ENCODE measurements at regions not wholly inside any gene's neighbourhood (a gene's known extent, or its start where the extent isn't known, plus 50 kb on each side); places are given as distances from the start of the nearest gene placed in this dataset.
"Not testable (repeated sequence)": the region's sequence is repeated elsewhere in the genome, so short reads cannot be mapped to it uniquely, and the experiment has no call there.

DNA sequence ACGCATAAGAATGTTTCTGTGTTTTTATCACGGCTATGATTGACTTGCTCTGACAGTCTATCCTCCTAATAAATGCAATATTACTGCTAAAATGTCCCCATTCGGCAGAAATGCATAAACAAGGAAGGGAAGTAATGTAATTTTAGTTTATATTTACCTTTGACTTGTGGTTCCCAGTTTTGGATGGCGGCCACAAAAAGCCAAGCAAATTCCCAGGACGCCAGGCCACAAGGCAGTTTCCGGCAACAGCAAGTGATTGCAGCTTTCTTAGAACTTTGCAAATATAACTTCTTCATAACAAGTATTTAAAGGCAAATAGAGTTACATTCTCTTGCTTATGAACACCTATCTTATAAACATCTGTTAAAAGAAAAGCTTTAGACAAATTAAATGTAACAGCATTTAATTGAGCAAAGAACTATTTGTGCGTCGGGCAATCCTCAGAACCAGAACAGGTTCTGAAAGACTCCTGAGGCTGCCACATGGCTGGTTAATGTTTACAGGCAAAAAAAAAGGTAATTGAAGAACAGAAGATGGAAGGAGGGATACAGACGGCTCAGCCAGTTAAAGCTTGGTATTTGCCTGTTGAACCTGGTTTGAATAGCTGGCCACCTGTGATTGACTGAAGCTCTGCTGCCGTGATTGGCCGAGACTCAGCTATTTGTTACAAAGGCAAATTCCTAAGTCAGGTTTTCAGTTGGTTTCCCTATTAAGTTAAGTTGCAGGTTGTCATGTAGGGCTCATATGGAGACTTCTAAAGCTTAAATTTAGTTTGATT lies 80.8 kb downstream of the C21orf91 start:
- DNase-seq = no peak

DNA sequence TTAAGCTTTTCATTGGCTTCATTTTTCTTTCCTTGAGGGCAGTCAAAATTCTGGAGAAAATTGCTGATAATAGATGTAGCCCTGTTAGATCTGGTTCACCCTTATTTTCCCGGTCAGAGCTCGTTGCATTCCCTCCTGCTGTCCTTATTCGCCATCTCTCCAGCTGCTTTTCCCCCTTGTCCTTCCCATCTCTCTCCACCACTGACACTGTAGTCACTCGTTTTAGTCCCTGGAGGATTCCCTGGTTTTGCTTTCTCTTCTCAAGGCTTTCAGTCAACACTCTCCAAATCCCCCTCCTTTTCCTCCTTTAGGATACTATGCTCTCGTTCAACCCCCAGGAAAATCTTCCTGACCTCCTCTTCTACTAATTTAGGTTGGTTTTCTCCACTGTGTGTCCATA lies 83.1 kb downstream of the C21orf91 start:
- DNase-seq = no peak

DNA sequence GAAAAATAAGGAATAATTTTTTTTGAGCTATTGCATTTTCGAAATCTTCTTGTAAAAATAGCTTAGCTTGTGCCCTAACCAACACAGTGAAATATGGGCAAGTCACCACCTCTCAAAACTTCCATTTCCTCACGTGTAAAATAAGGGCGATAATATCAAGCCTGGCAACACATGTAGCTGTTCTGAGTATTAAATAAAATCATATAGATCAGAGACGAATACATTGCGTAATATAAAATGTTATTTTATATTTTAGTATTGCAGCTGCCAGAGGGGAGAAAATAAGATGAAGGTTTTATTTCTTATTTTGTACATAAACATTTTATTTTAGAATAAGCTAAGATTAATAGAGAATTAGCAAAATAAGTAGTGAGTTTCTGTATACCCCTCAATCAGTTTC lies 85.9 kb downstream of the C21orf91 start:
- no peak for DNase-seq

DNA sequence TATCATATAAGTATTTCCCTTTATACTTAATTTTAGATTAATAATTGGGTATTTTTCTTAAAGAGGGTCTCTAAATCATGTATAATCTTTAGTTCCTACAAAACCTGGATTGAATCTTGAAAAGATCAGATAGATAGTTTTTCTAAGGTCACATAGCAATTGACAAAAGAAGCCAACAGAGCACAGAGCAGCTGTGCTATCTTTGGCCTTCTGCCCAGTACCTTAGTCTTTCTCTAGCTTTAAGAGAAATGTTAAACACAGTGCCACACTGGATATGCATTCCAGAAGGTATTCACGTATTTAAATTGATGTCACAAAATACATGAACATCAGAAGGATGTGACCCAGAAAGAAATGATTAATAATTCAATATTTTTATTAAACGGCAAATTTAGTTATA lies 86.8 kb downstream of the C21orf91 start:
- no peak for DNase-seq

DNA sequence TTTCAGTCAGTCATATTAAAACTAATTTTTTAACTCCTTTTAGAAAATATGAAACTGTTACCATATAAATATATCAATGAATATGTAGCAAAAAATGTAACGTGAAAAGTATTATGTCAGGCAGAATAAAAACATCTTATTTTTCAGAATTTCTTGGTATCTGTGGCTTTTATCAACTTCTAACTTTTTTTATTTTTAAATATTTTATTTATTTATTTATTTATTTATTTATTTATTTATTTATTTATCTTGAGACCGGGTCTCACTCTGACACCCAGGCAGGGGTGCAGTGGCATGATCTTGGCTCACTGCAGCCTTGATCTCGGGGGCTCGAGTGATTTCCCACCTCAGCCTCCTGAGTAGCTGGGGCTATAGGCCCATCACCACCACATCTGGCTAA lies 87.6 kb downstream of the C21orf91 start:
- no peak for DNase-seq

DNA sequence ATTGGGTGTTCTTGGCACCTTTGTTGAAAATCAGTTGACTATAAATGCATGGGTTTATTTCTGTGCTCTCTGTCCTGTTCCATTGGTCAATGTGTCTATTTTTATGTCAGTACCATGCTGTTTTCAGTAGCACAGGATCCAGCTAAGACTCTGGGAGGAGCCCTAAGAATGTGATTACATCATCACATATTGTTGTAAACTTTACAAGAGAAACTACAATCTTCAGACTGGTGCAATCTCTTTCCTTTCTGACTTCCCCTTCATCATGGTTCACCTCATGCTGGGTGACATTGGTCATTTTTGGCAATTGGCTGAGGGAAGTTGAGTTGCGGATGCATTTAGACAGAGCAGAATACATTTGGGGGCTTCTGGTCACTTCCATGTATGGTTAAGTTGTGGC lies 88.4 kb downstream of the C21orf91 start:
- no peak for DNase-seq

DNA sequence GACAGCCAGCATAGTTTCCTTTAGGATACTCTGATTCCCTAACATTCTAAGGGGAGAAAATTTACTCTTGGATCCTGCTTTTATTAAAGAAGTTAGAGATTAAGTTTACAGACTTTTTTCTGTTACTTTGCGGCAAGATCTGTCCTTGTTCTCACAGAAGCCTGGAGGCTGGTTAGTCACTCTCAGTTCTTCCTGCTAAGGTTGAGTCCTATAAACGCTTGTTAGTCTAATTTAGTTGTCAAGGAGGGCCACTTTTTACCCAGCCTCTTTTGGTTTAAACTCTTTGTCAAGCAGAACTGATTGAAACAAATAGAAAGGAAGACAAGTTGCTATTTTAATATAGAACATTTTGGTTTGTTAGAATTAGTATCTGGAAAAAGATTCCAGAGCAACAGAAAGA lies 89.7 kb downstream of the C21orf91 start:
- DNase-seq = no peak

DNA sequence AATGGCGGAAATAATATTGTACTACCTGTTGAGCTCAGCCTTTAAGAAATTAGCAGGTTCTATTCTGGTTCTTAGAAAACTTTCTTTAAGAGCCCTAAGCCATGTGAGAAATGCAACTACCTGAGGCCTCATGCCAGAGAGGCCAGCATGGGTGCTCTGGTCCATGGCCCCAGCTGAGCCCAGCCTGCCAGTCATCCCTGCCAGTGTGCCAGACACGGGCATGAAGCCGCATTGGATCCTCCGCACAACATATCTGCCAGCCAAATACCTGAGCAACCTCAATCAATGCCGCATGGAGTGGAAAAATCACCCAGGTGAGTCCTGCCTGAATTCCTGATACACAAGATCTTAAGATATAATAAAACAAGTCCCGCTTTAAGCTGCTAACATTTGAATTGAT lies 91.8 kb downstream of the C21orf91 start:
- no peak for DNase-seq

DNA sequence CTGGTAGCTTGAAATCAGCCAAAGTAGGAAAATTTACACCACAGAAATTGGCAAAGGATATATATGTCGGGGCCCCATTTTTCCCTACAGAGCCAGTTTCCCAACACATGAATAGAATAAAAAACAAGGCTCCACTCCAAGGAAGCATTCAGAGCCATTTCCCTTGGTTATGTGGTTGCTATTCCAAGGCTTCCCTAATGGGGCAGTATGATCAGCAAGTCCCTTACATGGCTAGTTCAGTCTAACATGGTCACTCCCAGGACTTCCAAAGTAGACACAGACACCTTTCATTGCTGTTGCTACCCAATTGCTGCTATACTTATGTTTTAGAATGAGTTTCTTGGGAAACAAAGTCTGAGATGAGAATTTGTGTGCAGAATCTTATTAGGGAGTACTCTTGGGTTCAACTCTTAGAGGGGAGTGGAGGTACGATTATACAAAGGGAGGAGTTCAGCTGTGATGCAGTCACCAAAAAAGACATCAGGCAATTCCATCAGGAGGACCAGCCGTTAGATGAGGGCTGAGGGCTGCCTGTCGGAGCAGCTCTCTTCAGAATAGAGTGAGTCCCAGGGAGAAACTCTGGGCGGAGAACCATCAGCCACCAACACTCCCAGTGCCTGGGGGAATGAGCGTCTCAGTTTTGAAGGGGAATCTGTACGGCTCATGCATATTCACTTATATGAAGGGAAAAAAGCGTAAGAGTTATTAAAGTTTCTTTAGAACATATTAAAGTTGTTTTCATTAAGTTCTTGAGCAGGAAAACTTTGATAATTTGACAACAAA lies 92.9 kb downstream of the C21orf91 start:
- peak; percentile 19 for DNase-seq

DNA sequence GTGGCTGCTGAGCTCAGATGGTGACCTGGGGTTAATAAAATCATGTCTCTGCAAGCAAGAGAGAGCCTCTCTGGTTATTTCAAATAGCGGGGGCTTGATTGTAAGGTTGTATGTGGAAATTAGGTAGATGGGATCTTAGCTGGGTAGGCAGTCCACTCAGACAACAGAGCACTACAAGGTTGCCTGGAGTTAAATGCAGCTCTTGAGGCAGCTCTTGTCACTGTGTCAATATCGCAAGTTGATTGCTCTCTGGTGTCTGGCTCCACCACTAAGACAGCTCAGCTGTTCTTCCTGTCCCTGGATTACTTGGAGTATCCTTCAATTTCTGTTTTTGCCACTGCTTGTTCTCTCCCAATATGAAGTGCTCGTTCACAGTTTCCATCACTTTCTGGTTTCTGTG lies 93.8 kb downstream of the C21orf91 start:
- no peak for DNase-seq

DNA sequence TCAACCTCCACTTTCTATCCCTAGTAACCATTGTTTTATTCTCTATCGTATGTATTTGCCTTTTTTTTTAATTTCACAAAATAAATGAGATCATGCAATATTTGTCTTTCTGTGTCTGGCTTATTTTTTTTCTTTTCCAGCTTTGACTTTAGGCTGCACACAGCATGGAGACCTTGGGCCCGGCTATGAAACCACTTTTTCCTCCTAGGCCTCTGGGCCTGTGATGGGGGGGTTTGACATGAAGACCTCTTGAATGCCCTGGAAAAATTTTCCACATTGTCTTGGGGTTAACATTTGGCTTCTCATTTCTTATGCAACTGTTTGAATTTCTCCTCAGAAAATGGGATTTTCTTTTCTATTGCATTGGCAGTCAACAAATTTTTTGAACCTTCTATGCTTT lies 100.2 kb upstream of the BTG3 start:
- no peak for DNase-seq

DNA sequence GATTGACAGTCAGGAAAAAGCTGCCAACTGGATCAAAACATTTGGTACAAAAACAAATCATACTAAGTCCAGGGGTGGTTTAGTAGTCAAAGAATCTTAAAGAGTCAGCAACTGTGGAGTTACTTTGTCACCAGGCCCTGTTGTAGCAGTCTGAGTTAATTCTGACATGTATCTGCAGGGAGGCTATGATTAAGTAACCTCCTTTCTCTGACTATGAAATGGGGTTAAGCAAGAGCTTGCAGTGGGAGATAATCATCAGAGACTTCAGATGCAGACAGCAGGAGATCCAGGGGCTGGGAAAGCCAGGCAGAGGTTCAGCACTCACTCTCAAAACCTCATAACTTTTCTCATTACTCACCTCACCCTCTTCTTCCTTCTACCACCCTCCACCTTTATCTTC lies 99.2 kb upstream of the BTG3 start:
- DNase-seq = no peak

DNA sequence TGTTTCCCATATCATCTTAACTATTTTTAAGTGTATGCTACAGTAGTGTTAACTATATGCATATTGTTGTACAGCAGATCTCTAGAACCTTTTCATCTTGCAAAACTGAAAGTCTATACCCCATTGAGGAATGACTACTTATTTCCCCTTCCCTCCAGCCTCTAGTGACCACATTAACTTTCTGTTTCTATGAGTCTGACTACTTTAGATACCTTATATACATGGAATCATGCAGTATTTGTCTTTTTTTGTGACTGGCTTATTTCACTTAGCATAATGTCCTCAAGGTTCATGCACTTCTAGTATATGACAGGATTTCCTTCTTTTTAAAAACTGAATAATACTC lies 96.5 kb upstream of the BTG3 start:
- no peak for DNase-seq

DNA sequence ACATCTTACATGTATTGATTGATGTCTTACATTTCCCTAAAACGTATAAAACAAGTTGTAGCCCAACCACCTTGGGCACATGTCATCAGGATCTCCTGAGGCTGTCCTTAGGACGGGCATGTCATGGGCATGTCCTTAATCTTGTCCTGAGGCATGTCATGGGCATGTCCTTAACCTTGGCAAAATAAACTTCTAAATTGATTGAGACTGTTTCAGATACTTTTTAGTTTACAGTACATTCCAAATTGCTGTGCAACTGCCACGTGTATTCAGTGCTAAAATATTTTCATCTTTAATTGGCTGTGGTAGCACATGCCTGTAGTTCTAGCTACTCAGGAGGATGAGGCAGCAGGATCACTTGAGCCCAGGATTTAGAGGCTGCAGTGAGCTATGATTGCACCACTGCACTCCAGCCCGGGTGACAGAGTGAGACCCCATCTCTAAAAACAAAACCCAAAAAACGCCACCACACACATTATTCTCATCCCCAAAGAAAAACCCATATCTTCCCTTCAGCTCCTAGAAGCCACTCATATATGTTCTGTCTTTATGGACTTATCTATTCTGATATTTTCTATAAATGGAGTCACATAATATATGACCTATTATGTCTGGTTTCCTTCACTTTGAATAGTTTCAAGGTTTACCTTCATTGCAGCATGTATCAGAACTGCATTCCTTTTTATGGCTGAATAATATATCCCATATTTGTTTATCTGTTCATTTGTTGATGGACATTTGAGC lies 96.0 kb upstream of the BTG3 start:
- no peak for DNase-seq

DNA sequence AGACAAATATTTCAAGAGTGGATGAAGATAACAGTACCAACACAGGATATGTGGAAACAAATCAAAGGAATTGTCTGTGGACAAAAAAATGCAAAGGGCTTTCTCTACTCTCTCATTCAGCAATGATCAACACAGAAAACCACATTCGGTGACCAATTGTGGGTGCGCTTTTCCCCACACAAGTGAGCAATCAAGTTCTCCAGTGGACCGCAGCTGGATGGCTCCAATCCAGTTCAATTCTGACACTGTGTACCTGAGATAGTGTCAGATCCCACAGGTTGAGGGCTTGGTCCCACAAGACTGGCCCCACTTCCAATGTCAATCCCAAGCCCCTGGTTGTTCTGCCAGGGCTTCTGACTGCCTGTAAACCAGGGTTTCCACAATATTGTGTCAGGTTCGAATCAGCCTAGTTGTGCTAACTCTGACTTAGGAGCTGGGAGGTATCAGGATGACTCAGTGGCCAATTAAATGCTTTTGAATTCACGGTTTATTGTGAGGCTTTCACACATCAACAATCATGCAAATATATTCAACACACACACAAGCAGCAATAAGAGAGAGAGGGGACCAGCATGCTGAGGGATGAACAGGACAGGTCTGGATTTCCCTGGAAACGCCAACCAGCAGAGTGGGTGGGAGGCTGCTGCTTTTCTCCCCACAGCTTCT lies 87.0 kb upstream of the BTG3 start:
- DNase-seq = no peak

DNA sequence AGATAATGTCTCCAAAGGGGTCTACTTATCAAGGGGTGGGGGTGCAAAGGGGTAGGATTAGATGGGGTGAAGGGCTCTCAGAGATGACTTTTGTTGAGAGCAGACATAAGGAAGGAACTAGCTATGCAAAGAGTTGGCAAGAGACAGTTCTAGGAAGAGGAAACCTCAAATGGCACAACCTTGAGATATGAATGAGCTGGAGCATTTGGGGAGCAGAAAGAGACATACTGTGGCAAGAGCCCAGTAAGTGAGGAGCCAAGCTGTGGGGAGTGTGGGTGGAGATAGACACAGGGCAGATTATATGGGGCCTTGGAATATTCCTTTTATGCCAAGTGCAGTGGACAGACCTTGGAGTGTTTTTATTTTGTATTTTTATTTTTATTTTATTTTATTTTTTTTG lies 84.8 kb upstream of the BTG3 start:
- DNase-seq = no peak

DNA sequence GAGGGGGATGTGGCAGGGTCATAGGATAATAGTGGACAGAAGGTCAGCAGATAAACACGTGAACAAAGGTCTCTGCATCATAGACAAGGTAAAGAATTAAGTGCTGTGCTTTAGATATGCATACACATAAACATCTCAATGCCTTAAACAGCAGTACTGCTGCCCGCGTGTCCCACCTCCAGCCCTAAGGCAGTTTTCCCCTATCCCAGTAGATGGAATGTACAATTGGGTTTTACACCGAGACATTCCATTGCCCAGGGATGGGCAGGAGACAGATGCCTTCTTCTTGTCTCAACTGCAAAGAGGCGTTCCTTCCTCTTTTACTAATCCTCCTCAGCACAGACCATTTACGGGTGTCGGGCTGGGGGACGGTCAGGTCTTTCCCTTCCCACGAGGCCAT lies 81.7 kb upstream of the BTG3 start:
- DNase-seq = not testable (repeated sequence)

DNA sequence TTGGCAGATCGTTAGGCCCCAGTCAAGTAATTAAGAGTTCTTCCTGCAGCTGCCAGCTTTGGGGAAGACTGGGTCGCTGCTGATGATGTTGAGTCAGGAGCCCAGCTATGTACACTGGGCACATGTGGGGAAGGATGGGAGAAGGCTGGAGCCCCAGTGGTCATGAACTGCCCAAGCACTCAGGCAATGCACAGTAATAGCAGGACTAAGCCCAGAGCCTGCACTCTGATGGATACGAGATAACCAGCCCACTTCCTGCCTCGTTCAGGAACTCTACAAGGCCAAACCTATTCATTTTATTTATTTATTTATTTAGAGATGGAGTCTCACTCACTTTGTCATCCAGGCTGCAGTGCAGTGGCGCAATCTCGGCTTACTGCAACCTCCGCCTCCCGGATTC lies 81.1 kb upstream of the BTG3 start:
- no peak for DNase-seq

DNA sequence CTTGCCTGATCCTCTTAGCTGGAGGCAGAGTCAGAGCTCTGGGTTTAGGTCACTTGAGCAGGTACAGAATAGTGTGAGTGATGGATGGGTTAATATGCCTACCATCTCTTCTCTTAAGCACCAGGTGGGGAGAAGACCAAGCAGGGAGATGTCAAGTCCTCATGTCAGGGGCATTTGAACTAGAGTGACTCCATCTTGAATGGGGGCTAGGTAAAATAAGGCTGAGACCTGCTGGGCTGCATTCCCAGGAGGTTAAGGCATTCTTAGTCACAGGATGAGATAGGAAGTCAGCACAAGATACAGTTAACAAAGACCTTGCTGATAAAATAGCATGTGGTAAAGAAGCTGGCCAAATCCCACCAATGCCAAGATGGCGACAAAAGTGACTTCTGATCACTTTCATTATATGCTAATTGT lies 77.4 kb upstream of the BTG3 start:
- no peak for DNase-seq

DNA sequence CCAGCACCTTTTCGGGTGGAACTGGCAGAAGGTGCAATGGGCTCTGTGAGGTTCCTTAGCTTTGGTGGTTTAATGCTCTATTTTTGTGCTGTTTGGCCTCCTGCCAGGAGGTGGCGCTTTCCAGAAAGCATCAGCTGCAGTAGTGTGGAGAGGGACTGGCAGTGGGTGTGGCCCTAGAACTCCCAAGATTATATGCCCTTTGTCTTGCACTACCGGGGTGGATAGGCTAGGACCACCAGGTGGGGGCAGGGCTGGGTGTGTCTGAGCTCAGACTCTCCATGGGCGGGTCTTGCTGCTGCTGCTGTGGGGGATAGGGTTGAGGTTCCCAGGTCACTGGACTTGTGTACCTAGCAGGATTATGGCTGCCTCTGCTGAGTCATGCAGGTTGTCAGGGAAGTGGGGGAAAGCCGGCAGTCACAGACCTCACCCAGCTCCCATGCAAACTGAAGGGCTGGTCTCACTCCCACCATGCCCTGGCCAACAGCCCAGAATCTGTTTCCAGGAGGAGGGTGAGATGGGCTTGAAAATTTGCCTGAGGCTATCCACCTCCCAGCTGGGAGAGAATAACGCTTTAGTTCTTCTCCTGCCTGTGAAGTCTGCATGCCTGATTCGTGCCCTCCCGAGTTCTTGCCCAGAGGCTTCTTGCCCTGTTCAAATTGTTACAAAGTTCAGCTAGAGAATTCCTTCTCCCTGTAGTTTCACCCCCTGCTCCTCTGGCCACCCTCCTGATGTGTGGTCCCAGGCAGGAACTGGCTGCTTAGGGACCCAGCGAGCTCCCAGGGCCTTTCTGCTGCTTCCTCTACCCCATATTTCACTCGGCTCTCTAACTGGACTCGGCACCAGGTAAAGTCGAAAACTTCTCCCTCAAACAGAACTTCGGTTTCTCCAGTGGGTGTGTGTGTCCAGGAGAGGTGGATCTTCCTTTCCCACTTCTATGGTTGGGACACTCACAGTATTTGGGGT lies 76.5 kb upstream of the BTG3 start:
- DNase-seq = no peak

DNA sequence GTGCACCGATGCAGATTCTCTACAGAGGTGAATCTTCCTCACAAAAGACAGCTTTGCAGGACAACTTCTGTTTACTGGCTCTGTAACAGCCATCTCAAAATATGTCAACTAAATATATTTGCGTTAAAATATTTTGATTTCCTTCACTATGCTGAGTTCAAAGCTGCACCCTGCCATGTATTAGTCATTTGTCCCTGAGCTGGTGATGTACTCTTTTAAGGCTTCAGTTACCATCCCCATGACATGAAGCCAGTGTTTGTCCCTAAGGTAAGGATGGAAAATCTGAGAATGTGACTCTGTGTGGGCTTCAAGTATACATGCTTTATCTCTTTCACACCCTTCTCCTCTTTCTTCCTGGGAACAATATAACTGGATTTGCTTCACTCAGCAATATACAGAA lies 70.2 kb upstream of the BTG3 start:
- DNase-seq = no peak

DNA sequence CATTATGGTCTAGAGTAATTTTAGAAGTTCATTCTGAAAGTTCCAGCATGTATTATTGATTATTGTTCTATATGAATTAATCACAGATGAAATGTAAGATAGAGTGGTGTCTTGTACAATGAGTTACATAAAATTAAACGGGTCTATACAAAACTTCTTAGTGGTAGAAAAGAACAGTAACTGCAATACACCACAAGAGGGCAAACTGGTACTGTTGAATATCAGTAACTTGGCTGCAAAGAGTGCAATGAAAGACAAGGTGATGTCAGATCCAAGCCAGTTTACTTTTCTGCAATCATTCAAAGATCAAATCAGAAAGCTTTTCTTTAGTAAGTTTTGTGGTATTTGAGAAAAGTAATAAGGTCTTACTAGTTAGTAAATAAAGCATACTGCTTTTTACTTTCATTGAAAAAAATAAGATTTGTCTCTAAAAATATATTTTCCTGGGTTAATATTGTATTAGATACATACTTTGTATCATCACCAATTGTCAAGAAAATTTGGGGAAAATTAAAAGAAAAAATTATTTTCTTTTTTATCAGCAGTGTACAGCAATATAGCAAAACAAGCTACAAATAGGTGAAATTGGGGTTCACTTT lies 66.4 kb upstream of the BTG3 start:
- DNase-seq = no peak

All from 8988T (cell line).